Ascending aorta (tissue), 2 donors: ENCODE measurements at regions not wholly inside any gene's neighbourhood (a gene's known extent, or its start where the extent isn't known, plus 50 kb on each side); places are given as distances from the start of the nearest gene placed in this dataset.

Experiments used
- DNase-seq, 2 donors: peaks; one replicate each; pipeline ENCODE4 v3.0.0-alpha.2; 2019; ENCODE audit warnings: low spot score in 2 of 2
- H3K27ac ChIP-seq, 2 donors: fragments of 200-600 bp; sonication (generic); one replicate each; pipeline ENCODE4 v1.5.1; 2016 to 2017; ENCODE audit warnings: mild to moderate bottlenecking in 1 of 2
- H3K27me3 ChIP-seq: fragments of 200-600 bp; sonication (generic); one replicate; pipeline ENCODE4 v1.5.1; 2017
- H3K36me3 ChIP-seq, 2 donors: fragments of 200-600 bp; sonication (generic); one replicate each; pipeline ENCODE4 v1.5.1; 2016
- H3K4me1 ChIP-seq, 2 donors: fragments of 200-600 bp; sonication (generic); one replicate each; pipeline ENCODE4 v1.5.1; 2016 to 2017; ENCODE audit warnings: mild to moderate bottlenecking in 1 of 2
- H3K4me3 ChIP-seq, 2 donors: fragments of 200-600 bp; sonication (generic); one replicate each; pipeline ENCODE4 v1.5.1; 2016 to 2017; ENCODE audit warnings: mild to moderate bottlenecking in 1 of 2
- H3K9me3 ChIP-seq, 2 donors: fragments of 200-600 bp; sonication (generic); one replicate each; pipeline ENCODE4 v1.5.1; 2016
- CTCF ChIP-seq, 3 experiments: fragments of 200-600 bp in 2 of 3; fragments of 450-650 bp in 1 of 3; sonication (generic) in 2 of 3; IDR thresholded peaks; one replicate each; pipeline ENCODE4 v1.5.1; 2016 to 2019; ENCODE audit warnings: antibody characterized with exemption in 3 of 3, mild to moderate bottlenecking in 1 of 3, moderate library complexity in 1 of 3
- intact Hi-C: fragments of 100-400 bp; cut with DNase I; formaldehyde crosslinking; loops from one replicate; pipeline ENCODE4 v1.15.1; 2023

- no peak for TF ChIP-seq CTCF (IDR thresholded peaks at IDR 0.05)
- Histone ChIP-seq H3K27ac (no peak overlapping the region), H3K9me3 (no peaks in the 10 kb centered on the region), H3K4me1 (no peaks in the 10 kb centered on the region), H3K27me3 (no peaks in the 10 kb centered on the region), H3K4me3 (no peak overlapping the region), H3K36me3 (no peaks in the 10 kb centered on the region)
- DNase-seq, result no peak
- intact Hi-C loops, result no loop called here
Observed at GRCh38 chr13:66036636-66037035, 1193.5 kb downstream of the PCDH9 start.

DNA sequence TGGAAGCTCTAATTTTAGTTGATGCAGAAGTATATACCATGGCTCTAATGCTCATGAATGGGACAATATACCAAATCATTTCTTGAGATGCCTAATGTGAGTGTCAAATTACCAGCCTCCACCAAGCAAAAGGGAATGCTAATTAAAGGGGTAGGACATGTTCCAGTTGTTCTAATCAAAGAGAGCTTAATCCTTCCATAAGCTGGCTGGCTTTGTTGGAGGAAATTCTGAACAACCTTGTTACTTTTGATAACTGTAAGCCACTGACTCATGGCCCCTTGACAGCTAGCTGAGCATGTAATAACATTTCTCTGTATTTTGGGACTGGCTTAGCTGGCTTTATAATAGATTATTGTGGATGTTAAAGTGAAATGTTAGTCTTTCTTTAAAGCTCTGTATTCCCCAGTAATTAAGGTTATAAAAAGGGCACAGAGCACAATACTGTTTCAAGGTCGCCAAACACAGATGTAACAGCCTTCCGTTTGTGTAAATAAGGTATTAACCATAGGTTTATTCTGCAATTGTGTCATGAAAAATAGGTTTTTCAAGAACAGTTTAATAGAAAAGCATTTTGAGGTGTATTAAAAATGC, 1194.0 kb downstream of the PCDH9 start:
- TF ChIP-seq CTCF (IDR thresholded peaks at IDR 0.05), result no peak
- no peaks in the 10 kb centered on the region for H3K9me3 ChIP-seq

DNA sequence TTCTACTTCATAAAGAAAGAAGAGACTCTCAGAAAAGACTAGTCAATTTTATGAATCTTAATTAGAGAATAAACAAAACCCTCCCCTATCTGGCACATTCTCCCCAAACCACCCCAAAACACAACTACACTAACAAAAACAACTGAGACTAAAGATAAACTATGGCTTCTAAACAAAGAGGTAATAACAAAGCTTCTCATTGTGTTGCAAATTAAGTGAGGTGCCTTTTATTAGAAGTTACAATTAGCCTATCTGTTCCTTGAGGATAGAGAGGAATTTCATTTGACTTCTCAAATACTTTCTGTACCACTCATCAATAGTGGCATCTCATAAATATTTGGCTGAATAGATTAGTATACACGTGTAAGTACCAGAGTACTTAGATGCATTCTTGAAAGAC, 1196.2 kb downstream of the PCDH9 start:
- TF ChIP-seq CTCF (IDR thresholded peaks at IDR 0.05), result no peak

More for the DNA sequence above, 1194.0 kb downstream of the PCDH9 start:
- H3K27me3 ChIP-seq, result no peaks in the 10 kb centered on the region
- DNase-seq, result no peak
- no peaks in the 10 kb centered on the region for H3K4me1 ChIP-seq
- intact Hi-C loops, result no loop called here
- H3K27ac ChIP-seq, result no peak overlapping the region
- no peak overlapping the region for H3K4me3 ChIP-seq
- H3K36me3 ChIP-seq, result no peaks in the 10 kb centered on the region

GRCh38 chr13:66021846-66022245, 1208.3 kb downstream of the PCDH9 start:
- intact Hi-C loops, result no loop called here
- H3K36me3 ChIP-seq, result no peaks in the 10 kb centered on the region

More for the DNA sequence above, 1196.2 kb downstream of the PCDH9 start:
- Histone ChIP-seq H3K36me3 (no peaks in the 10 kb centered on the region), H3K9me3 (no peaks in the 10 kb centered on the region), H3K27me3 (no peaks in the 10 kb centered on the region), H3K4me3 (no peak overlapping the region), H3K27ac (no peak overlapping the region), H3K4me1 (no peaks in the 10 kb centered on the region)
- intact Hi-C loops, result no loop called here
- no peak for DNase-seq

GRCh38 chr13:66014771-66015170, 1215.4 kb downstream of the PCDH9 start:
- no peak for DNase-seq
- no peaks in the 10 kb centered on the region for H3K36me3 ChIP-seq
- no peak for TF ChIP-seq CTCF (IDR thresholded peaks at IDR 0.05)
- H3K27ac ChIP-seq, result no peak overlapping the region
- intact Hi-C loops, result no loop called here
- no peaks in the 10 kb centered on the region for H3K27me3 ChIP-seq
- no peaks in the 10 kb centered on the region for H3K9me3 ChIP-seq
- H3K4me1 ChIP-seq, result no peaks in the 10 kb centered on the region
- H3K4me3 ChIP-seq, result no peak overlapping the region

More at GRCh38 chr13:66021846-66022245, 1208.3 kb downstream of the PCDH9 start:
- Histone ChIP-seq H3K4me3 (no peak overlapping the region), H3K27ac (no peak overlapping the region), H3K9me3 (no peaks in the 10 kb centered on the region), H3K27me3 (no peaks in the 10 kb centered on the region), H3K4me1 (no peaks in the 10 kb centered on the region)
- no peak for TF ChIP-seq CTCF (IDR thresholded peaks at IDR 0.05)
- no peak for DNase-seq

- DNase-seq, result no peak
- no peak for TF ChIP-seq CTCF (IDR thresholded peaks at IDR 0.05)
- no peaks in the 10 kb centered on the region for H3K9me3 ChIP-seq
- no peaks in the 10 kb centered on the region for H3K27me3 ChIP-seq
- intact Hi-C loops, result no loop called here
- no peaks in the 10 kb centered on the region for H3K4me1 ChIP-seq
- H3K27ac ChIP-seq, result no peak overlapping the region
- H3K36me3 ChIP-seq, result no peaks in the 10 kb centered on the region
- no peak overlapping the region for H3K4me3 ChIP-seq
Observed at GRCh38 chr13:66009241-66009640, 1220.9 kb downstream of the PCDH9 start.
